H1 (cell line): ENCODE measurements at regions not wholly inside any gene's neighbourhood (a gene's known extent, or its start where the extent isn't known, plus 50 kb on each side); places are given as distances from the start of the nearest gene placed in this dataset.

Experiments
- CTCF ChIA-PET: fragments of 300-600 bp; sonication (Branson Sonifier 250); formaldehyde crosslinking; loops from one replicate; lab custom pipeline; 2021; ENCODE audit not compliant: partially characterized antibody; lab: Charles Lee
- POLR2A ChIA-PET: fragments of 300-600 bp; sonication (Branson Sonifier 250); formaldehyde crosslinking; loops from one replicate; lab custom pipeline; 2021; ENCODE audit warnings: inconsistent platforms; ENCODE audit not compliant: partially characterized antibody; lab: Charles Lee
- DNase-seq, 2 experiments: peaks; one replicate each; pipeline versions ENCODE4 v3.0.0 to v3.0.0-alpha.2; 2010 to 2022; ENCODE audit warnings: low spot score in 2 of 2, low read depth in 1 of 2, mixed read lengths in 1 of 2
- FAIRE-seq: peaks from 2 replicates; lab custom pipeline; 2011; peaks lifted over from hg19 to GRCh38; lab: Jason Lieb, UNC
- H2AFZ ChIP-seq: 2 replicates; pipeline ENCODE4 v1.8.1; 2012; ENCODE audit warnings: low read length, inconsistent platforms
- H2AK5ac ChIP-seq: 2 replicates; pipeline ENCODE4 v1.6.1; 2013; ENCODE audit warnings: low read depth, low read length
- H2BK120ac ChIP-seq: replicated peaks from 2 replicates; pipeline ENCODE3; 2013; ENCODE audit warnings: low read depth, low read length, inconsistent platforms
- H2BK12ac ChIP-seq: 2 replicates; pipeline ENCODE4 v1.6.1; 2013; ENCODE audit warnings: low read depth, low read length
- H2BK15ac ChIP-seq: 2 replicates; pipeline ENCODE4 v1.6.1; 2013; ENCODE audit warnings: low read length
- H2BK20ac ChIP-seq: 2 replicates; pipeline ENCODE4 v1.6.1; 2013; ENCODE audit warnings: low read length
- H2BK5ac ChIP-seq: 2 replicates; pipeline ENCODE4 v1.6.1; 2013; ENCODE audit warnings: low read depth, low read length
- H3K14ac ChIP-seq: 2 replicates; pipeline ENCODE4 v1.6.1; 2013; ENCODE audit warnings: inconsistent platforms; ENCODE audit not compliant: insufficient read length
- H3K18ac ChIP-seq: 2 replicates; pipeline ENCODE4 v1.6.1; 2013; ENCODE audit warnings: low read length; ENCODE audit errors: extremely low read depth
- H3K23ac ChIP-seq: 2 replicates; pipeline ENCODE4 v1.6.1; 2013; ENCODE audit warnings: inconsistent platforms; ENCODE audit not compliant: insufficient read length
- H3K23me2 ChIP-seq: 2 replicates; pipeline ENCODE4 v1.6.1; 2013; ENCODE audit warnings: low read depth, low read length
- H3K27ac ChIP-seq: 2 replicates; pipeline ENCODE4 v1.6.1; 2011; ENCODE audit warnings: low read depth, low read length, inconsistent platforms
- H3K27me3 ChIP-seq, 4 experiments: replicated peaks in 1 of 4; 1 replicate in 1 of 4; 2 replicates in 3 of 4; pipeline versions ENCODE4 v1.6.1 to v1.8.1; 2011 to 2013; ENCODE audit warnings: low read length in 3 of 4, mild to moderate bottlenecking in 3 of 4, inconsistent platforms in 2 of 4, mixed read lengths in 2 of 4, moderate library complexity in 1 of 4; ENCODE audit not compliant: control insufficient read depth in 3 of 4, insufficient read depth in 3 of 4; ENCODE audit errors: extremely low read depth in 1 of 4
- H3K36me3 ChIP-seq, 4 experiments: 2 replicates each; pipeline versions ENCODE4 v1.6.1 to v1.8.1; 2011 to 2013; ENCODE audit warnings: mild to moderate bottlenecking in 4 of 4, low read length in 3 of 4, moderate library complexity in 2 of 4, control low read depth in 1 of 4, inconsistent platforms in 1 of 4; ENCODE audit not compliant: insufficient read depth in 4 of 4, control insufficient read depth in 2 of 4
- H3K4ac ChIP-seq: replicated peaks from 2 replicates; pipeline ENCODE3; 2013; ENCODE audit warnings: low read length, low read depth, mixed read lengths, inconsistent platforms; ENCODE audit not compliant: insufficient read length
- H3K4me1 ChIP-seq, 4 experiments: replicated peaks in 1 of 4; 1 replicate in 1 of 4; 2 replicates in 3 of 4; pipeline versions ENCODE4 v1.6.1 to v1.8.1; 2011 to 2013; ENCODE audit warnings: low read length in 3 of 4, inconsistent platforms in 2 of 4, mixed read lengths in 1 of 4; ENCODE audit not compliant: insufficient read depth in 4 of 4, control insufficient read depth in 3 of 4
- H3K4me2 ChIP-seq, 2 experiments: 2 replicates each; pipeline versions ENCODE4 v1.6.1 to v1.8.1; 2011 to 2013; ENCODE audit warnings: low read depth in 2 of 2, low read length in 2 of 2, control low read depth in 1 of 2, inconsistent platforms in 1 of 2, mild to moderate bottlenecking in 1 of 2; ENCODE audit not compliant: insufficient read depth in 1 of 2
- H3K4me3 ChIP-seq, 4 experiments: fragments of 200-600, 300-600 bp in 1 of 4; sonication (generic), shearing (Covaris generic), sonication (Bioruptor Twin) in 1 of 4; 2 replicates each; pipeline versions ENCODE4 v1.5.1 to v1.8.1; 2011 to 2016; ENCODE audit warnings: low read length in 4 of 4, low read depth in 3 of 4, control low read depth in 2 of 4, inconsistent platforms in 2 of 4, mild to moderate bottlenecking in 2 of 4, mixed read lengths in 1 of 4, moderate library complexity in 1 of 4; ENCODE audit not compliant: insufficient read depth in 2 of 4; ENCODE audit errors: extremely low read depth in 1 of 4
- H3K56ac ChIP-seq: replicated peaks from 2 replicates; pipeline ENCODE3; 2013; ENCODE audit warnings: low read depth, mild to moderate bottlenecking, mixed read lengths, low read length, inconsistent platforms; ENCODE audit not compliant: insufficient read length
- H3K79me1 ChIP-seq: 2 replicates; pipeline ENCODE4 v1.6.1; 2013; ENCODE audit warnings: low read depth, low read length, control low read depth
- H3K79me2 ChIP-seq, 2 experiments: 2 replicates each; pipeline versions ENCODE4 v1.6.1 to v1.8.1; 2012 to 2013; ENCODE audit warnings: low read length in 2 of 2, mild to moderate bottlenecking in 2 of 2, inconsistent platforms in 1 of 2; ENCODE audit not compliant: insufficient read depth in 2 of 2, control insufficient read depth in 1 of 2
- H3K9ac ChIP-seq, 4 experiments: replicated peaks in 1 of 4; 1 replicate in 1 of 4; 2 replicates in 3 of 4; pipeline versions ENCODE4 v1.6.1 to v1.8.1; 2011 to 2013; ENCODE audit warnings: low read depth in 3 of 4, low read length in 3 of 4, control low read depth in 2 of 4, mild to moderate bottlenecking in 2 of 4, moderate library complexity in 2 of 4, inconsistent platforms in 1 of 4; ENCODE audit errors: extremely low read depth in 1 of 4
- H3K9me3 ChIP-seq, 2 experiments: 2 replicates each; pipeline versions ENCODE4 v1.6.1 to v1.8.1; 2012 to 2013; ENCODE audit warnings: mild to moderate bottlenecking in 2 of 2, moderate library complexity in 2 of 2, control low read depth in 1 of 2, inconsistent platforms in 1 of 2, low read depth in 1 of 2, low read length in 1 of 2, mixed read lengths in 1 of 2; ENCODE audit not compliant: insufficient read depth in 2 of 2
- H4K20me1 ChIP-seq, 2 experiments: replicated peaks in 1 of 2; 2 replicates each; pipeline versions ENCODE3 to v1.8.1; 2011 to 2013; ENCODE audit warnings: inconsistent platforms in 2 of 2, low read length in 2 of 2, mild to moderate bottlenecking in 1 of 2; ENCODE audit not compliant: insufficient read depth in 2 of 2, control insufficient read depth in 1 of 2
- H4K5ac ChIP-seq: 2 replicates; pipeline ENCODE4 v1.6.1; 2013; ENCODE audit warnings: low read length, low read depth, mixed read lengths, inconsistent platforms; ENCODE audit not compliant: insufficient read length
- H4K8ac ChIP-seq: 2 replicates; pipeline ENCODE4 v1.8.0; 2013; ENCODE audit warnings: mild to moderate bottlenecking, moderate library complexity, low read length, inconsistent platforms; ENCODE audit not compliant: insufficient read depth; ENCODE audit errors: extremely low read depth
- H4K91ac ChIP-seq: replicated peaks from 2 replicates; pipeline ENCODE3; 2013; ENCODE audit warnings: low read length, mixed read lengths, inconsistent platforms; ENCODE audit not compliant: insufficient read length
- CHD1 ChIP-seq: IDR thresholded peaks from 2 replicates; pipeline ENCODE4 v1.6.1; 2012; ENCODE audit warnings: low read depth, low read length, improper control_type of control experiment
- EZH2 ChIP-seq: fragments of 200-600 bp; sonication (generic); IDR thresholded peaks from 2 replicates; pipeline ENCODE4 v1.7.1; 2012; ENCODE audit warnings: low read depth, mild to moderate bottlenecking, moderate library complexity, low read length, inconsistent platforms; ENCODE audit not compliant: severe bottlenecking
- FOSL1 ChIP-seq: IDR thresholded peaks from 2 replicates; pipeline ENCODE4 v1.6.1; 2011; ENCODE audit warnings: mild to moderate bottlenecking, low read depth, low read length, moderate library complexity; ENCODE audit not compliant: insufficient read depth
- GABPA ChIP-seq: IDR thresholded peaks from 2 replicates; pipeline ENCODE4 v1.6.1; 2011; ENCODE audit warnings: mild to moderate bottlenecking, low read length, moderate library complexity, borderline replicate concordance; ENCODE audit not compliant: insufficient read depth
- HDAC2 ChIP-seq, 2 experiments: fragments of 300-600 bp in 1 of 2; sonication (generic) in 1 of 2; IDR thresholded peaks; 2 replicates each; pipeline ENCODE4 v1.6.1; 2011 to 2012; ENCODE audit warnings: low read depth in 2 of 2, low read length in 2 of 2, mild to moderate bottlenecking in 2 of 2, moderate library complexity in 2 of 2, borderline replicate concordance in 1 of 2, inconsistent platforms in 1 of 2
- KDM5A ChIP-seq: fragments of 200-600 bp; IDR thresholded peaks from 2 replicates; pipeline ENCODE4 v1.7.1; 2012; ENCODE audit warnings: mild to moderate bottlenecking, low read length, inconsistent platforms, mixed read lengths
- RBBP5 ChIP-seq: IDR thresholded peaks from 2 replicates; pipeline ENCODE4 v1.7.1; 2012; ENCODE audit warnings: low read depth, mild to moderate bottlenecking, inconsistent platforms, low read length, moderate library complexity, borderline replicate concordance
- SP2 ChIP-seq: IDR thresholded peaks from 2 replicates; pipeline ENCODE4 v1.6.1; 2012; ENCODE audit warnings: mild to moderate bottlenecking, low read length, inconsistent platforms
- TAF7 ChIP-seq: optimal IDR thresholded peaks from 2 replicates; pipeline ENCODE3; 2011; ENCODE audit warnings: low read depth, mild to moderate bottlenecking, inconsistent platforms, low read length, moderate library complexity, borderline replicate concordance
- YY1 ChIP-seq: IDR thresholded peaks from 2 replicates; pipeline ENCODE4 v1.6.1; 2011; ENCODE audit warnings: low read depth, mild to moderate bottlenecking, low read length
- WGBS, 2 experiments: shearing (Covaris generic) in 1 of 2; methylation state at CpG; one replicate each; pipeline versions ENCODE4 v1.1.6 to v1.1.7; 2013 to 2015; ENCODE audit warnings: low lambda C conversion rate in 2 of 2, mixed read lengths in 2 of 2, inconsistent platforms in 1 of 2, low coverage in 1 of 2, missing lambda C conversion rate in 1 of 2; ENCODE audit not compliant: insufficient replicate concordance in 2 of 2, insufficient coverage in 1 of 2, insufficient read length in 1 of 2; ENCODE audit errors: extremely low coverage in 1 of 2, missing lambda C conversion rate in 1 of 2; 5-methylcytosine and 5-hydroxymethylcytosine counted together
- TF ChIP-seq, protein P1 (sequence below): IDR thresholded peaks from 2 replicates; pipeline ENCODE4 v1.6.1; 2011; ENCODE audit warnings: low read depth, mild to moderate bottlenecking, low read length; ENCODE audit not compliant: insufficient read depth

DNA sequence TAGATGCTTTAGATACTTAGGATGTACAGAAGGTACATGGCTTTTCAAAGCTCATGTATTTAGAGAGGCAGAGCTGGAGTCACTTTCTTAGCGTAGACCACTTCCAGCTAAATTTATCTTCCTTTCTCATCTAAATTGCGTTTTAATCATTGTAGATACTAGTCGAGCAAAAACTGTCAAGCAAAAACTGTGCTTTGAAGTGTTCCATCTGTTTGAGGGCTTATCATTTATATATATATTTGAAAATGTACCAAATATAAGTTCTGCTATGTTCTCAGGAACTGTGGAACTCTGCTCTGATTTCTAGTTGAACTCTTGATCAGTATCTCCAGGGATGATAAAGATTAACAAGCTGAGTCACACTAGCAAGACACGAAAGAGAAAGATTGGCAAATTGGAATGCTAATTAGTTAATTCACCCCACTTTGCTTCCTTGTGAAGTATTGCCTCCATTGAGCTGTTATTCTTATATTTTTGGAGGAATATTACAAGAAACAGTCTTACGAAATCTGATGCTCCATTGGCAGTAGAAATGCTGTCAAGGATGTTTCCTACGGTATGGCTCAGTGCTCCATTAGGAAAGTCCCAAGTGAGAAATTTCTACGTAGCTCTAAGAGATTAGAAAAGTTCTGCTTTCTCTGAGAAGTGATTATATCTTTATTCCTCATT, 310.7 kb downstream of the AEBP2 start:
- no peaks in the 10 kb centered on the region for H3K9me3 ChIP-seq
- no peaks in the 10 kb centered on the region for H3K36me3 ChIP-seq
- H3K4me3 ChIP-seq = no peak overlapping the region
- no peak overlapping the region for H2BK120ac ChIP-seq
- H4K8ac ChIP-seq = no peak overlapping the region
- no peak overlapping the region for H3K23ac ChIP-seq
- no peak overlapping the region for H3K18ac ChIP-seq
- DNase-seq (no peak), FAIRE-seq (no peak)
- no peak overlapping the region for H2BK15ac ChIP-seq
- no peak overlapping the region for H4K91ac ChIP-seq
- WGBS, 2 experiments = 93% methylated on average over 7 of the region's 7 CpGs; no CpG with 5 or more reads in 1 of the 2 experiments
- no peak overlapping the region for H2AFZ ChIP-seq
- H3K4me2 ChIP-seq = no peak overlapping the region
- H2BK12ac ChIP-seq = no peak overlapping the region
- no peaks in the 10 kb centered on the region for H3K23me2 ChIP-seq
- no peak overlapping the region for H3K4ac ChIP-seq
- no peaks in the 10 kb centered on the region for H3K79me2 ChIP-seq
- H3K4me1 ChIP-seq = no peaks in the 10 kb centered on the region
- no peaks in the 10 kb centered on the region for H4K20me1 ChIP-seq
- no peak overlapping the region for H4K5ac ChIP-seq
- no peak overlapping the region for H3K56ac ChIP-seq
- no peak overlapping the region for H3K14ac ChIP-seq
- no peak overlapping the region for H2AK5ac ChIP-seq
- H3K27ac ChIP-seq = no peak overlapping the region
- no peaks in the 10 kb centered on the region for H3K27me3 ChIP-seq
- no peak overlapping the region for H2BK5ac ChIP-seq
- H3K9ac ChIP-seq = no peak overlapping the region
- no peak overlapping the region for H2BK20ac ChIP-seq
- H3K79me1 ChIP-seq = no peaks in the 10 kb centered on the region
- POLR2A ChIA-PET = no interaction called here
- CTCF ChIA-PET = interaction anchor here (0.9 to 1.6 kb wide), 2 partner anchors 11 to 145 kb away, joined by 3 to 8 read pairs; no protein-coding TSS in a partner anchor
- TF ChIP-seq SP2 (no peak), GABPA (no peak), TAF7 (no peak), YY1 (no peak), RBBP5 (no peak), EZH2 (no peak), HDAC2 (IDR thresholded peaks at IDR 0.05; ENCODE audit: borderline replicate concordance in 1 of 2, low read depth in 2 of 2, low read length in 2 of 2) (no peak), CHD1 (no peak), FOSL1 (no peak), KDM5A (no peak)
- TF ChIP-seq, protein P1, sequence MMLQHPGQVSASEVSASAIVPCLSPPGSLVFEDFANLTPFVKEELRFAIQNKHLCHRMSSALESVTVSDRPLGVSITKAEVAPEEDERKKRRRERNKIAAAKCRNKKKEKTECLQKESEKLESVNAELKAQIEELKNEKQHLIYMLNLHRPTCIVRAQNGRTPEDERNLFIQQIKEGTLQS = no peak
